CD4-positive, alpha-beta T cell treated with Interleukin-6 at 100 ng/mL for 8 hours (primary cell): ENCODE measurements at regions not wholly inside any gene's neighbourhood (a gene's known extent, or its start where the extent isn't known, plus 50 kb on each side); places are given as distances from the start of the nearest gene placed in this dataset.
"Not testable (repeated sequence)": the region's sequence is repeated elsewhere in the genome, so short reads cannot be mapped to it uniquely, and the experiment has no call there.

ENCODE experiments used
- DNase-seq: peaks from one replicate; pipeline ENCODE4 v3.0.0-alpha.2; 2020; ENCODE audit warnings: mixed read lengths, low spot score

GRCh38 chr5:87529486-87530076 is 116.9 kb upstream of the CCNH start:
- no peak for DNase-seq

- no peak for DNase-seq
These were observed 113.4 kb upstream of the CCNH start for GRCh38 chr5:87526131-87526530.

GRCh38 chr5:87524217-87524616 is 111.5 kb upstream of the CCNH start:
- no peak for DNase-seq

- not testable (repeated sequence) for DNase-seq
These were observed 99.0 kb upstream of the CCNH start for GRCh38 chr5:87511778-87512177.

GRCh38 chr5:87503004-87503403 is 90.3 kb upstream of the CCNH start:
- no peak for DNase-seq

- DNase-seq, result no peak
These were observed 87.0 kb upstream of the CCNH start for GRCh38 chr5:87499478-87500410.
